Amygdala (tissue), 56 donors: ENCODE measurements at regions not wholly inside any gene's neighbourhood (a gene's known extent, or its start where the extent isn't known, plus 50 kb on each side); places are given as distances from the start of the nearest gene placed in this dataset.

ENCODE experiments used
- DNase-seq, 56 donors: peaks; one replicate each; lab custom pipeline; 2025; lab: John Stamatoyannopoulos, UW

GRCh38 chr3:30455840-30456239 is 150.6 kb upstream of the TGFBR2 start:
- no peak for DNase-seq

GRCh38 chr3:30456264-30456663 is 150.1 kb upstream of the TGFBR2 start:
- DNase-seq = no peak

- no peak for DNase-seq
These were observed 149.3 kb upstream of the TGFBR2 start for GRCh38 chr3:30457081-30457480.

- DNase-seq = no peak
These were observed 148.7 kb upstream of the TGFBR2 start for GRCh38 chr3:30457726-30458125.

GRCh38 chr3:30458376-30459171 is 147.8 kb upstream of the TGFBR2 start:
- DNase-seq = no peak

GRCh38 chr3:30461311-30461710 is 145.1 kb upstream of the TGFBR2 start:
- DNase-seq = no peak

- no peak for DNase-seq
These were observed 143.5 kb upstream of the TGFBR2 start for GRCh38 chr3:30462721-30463470.

- DNase-seq = no peak
These were observed 142.0 kb upstream of the TGFBR2 start for GRCh38 chr3:30464381-30464780.

GRCh38 chr3:30465454-30465853 is 140.9 kb upstream of the TGFBR2 start:
- DNase-seq = no peak

GRCh38 chr3:30467596-30468238 is 138.7 kb upstream of the TGFBR2 start:
- no peak for DNase-seq

GRCh38 chr3:30469133-30469532 is 137.3 kb upstream of the TGFBR2 start:
- DNase-seq = no peak

GRCh38 chr3:30470496-30470895 is 135.9 kb upstream of the TGFBR2 start:
- DNase-seq = no peak

GRCh38 chr3:30471066-30471465 is 135.3 kb upstream of the TGFBR2 start:
- no peak for DNase-seq

- DNase-seq = no peak
These were observed 134.5 kb upstream of the TGFBR2 start for GRCh38 chr3:30471796-30472489.

- no peak for DNase-seq
These were observed 132.9 kb upstream of the TGFBR2 start for GRCh38 chr3:30473374-30474051.

- no peak for DNase-seq
These were observed 132.0 kb upstream of the TGFBR2 start for GRCh38 chr3:30474371-30474770.

- no peak for DNase-seq
These were observed 131.2 kb upstream of the TGFBR2 start for GRCh38 chr3:30475038-30475808.

- DNase-seq = no peak
These were observed 130.6 kb upstream of the TGFBR2 start for GRCh38 chr3:30475809-30476178.

GRCh38 chr3:30476368-30477084 is 129.9 kb upstream of the TGFBR2 start:
- no peak for DNase-seq
